H1 (cell line): ENCODE measurements at regions not wholly inside any gene's neighbourhood (a gene's known extent, or its start where the extent isn't known, plus 50 kb on each side); places are given as distances from the start of the nearest gene placed in this dataset.

ENCODE experiments used
- ATF2 ChIP-seq: IDR thresholded peaks from 2 replicates; pipeline ENCODE4 v1.6.1; 2012; ENCODE audit warnings: low read length, inconsistent platforms
- CBX8 ChIP-seq: fragments of 300-800, 300-1000 bp; sonication (generic); IDR thresholded peaks from 2 replicates; pipeline ENCODE4 v1.7.1; 2016; ENCODE audit warnings: low read depth, low read length, borderline replicate concordance
- RFX5 ChIP-seq: IDR thresholded peaks from 2 replicates; pipeline ENCODE4 v1.6.1; 2011; ENCODE audit warnings: low read depth, low read length, improper control_type of control experiment, borderline replicate concordance
- RXRA ChIP-seq: IDR thresholded peaks from 2 replicates; pipeline ENCODE4 v1.6.1; 2011; ENCODE audit warnings: low read depth, mild to moderate bottlenecking, low read length, moderate library complexity; ENCODE audit not compliant: insufficient read depth
- SAP30 ChIP-seq: fragments of 300-600 bp; sonication (generic); IDR thresholded peaks from 2 replicates; pipeline ENCODE4 v1.7.1; 2012; ENCODE audit warnings: low read length, moderate library complexity, mild to moderate bottlenecking, inconsistent platforms; ENCODE audit not compliant: insufficient read depth, insufficient replicate concordance
- TAF7 ChIP-seq: optimal IDR thresholded peaks from 2 replicates; pipeline ENCODE3; 2011; ENCODE audit warnings: low read depth, mild to moderate bottlenecking, inconsistent platforms, low read length, moderate library complexity, borderline replicate concordance
- USF2 ChIP-seq: IDR thresholded peaks from 2 replicates; pipeline ENCODE4 v1.6.1; 2011; ENCODE audit warnings: low read length, improper control_type of control experiment

- TF ChIP-seq USF2 = no peak
- no peak for TF ChIP-seq ATF2
- TF ChIP-seq CBX8 = no peak
- no peak for TF ChIP-seq RFX5
- no peak for TF ChIP-seq SAP30
- no peak for TF ChIP-seq RXRA
- no peak for TF ChIP-seq TAF7
Measured at GRCh38 chr12:34346372-34347034, 324.2 kb downstream of the ALG10 start (continued).
